Ascending aorta (tissue), 2 donors: ENCODE measurements at regions not wholly inside any gene's neighbourhood (a gene's known extent, or its start where the extent isn't known, plus 50 kb on each side); places are given as distances from the start of the nearest gene placed in this dataset.

Experiments
- DNase-seq, 2 donors: peaks; one replicate each; pipeline ENCODE4 v3.0.0-alpha.2; 2019; ENCODE audit warnings: low spot score in 2 of 2
- H3K27ac ChIP-seq, 2 donors: fragments of 200-600 bp; sonication (generic); one replicate each; pipeline ENCODE4 v1.5.1; 2016 to 2017; ENCODE audit warnings: mild to moderate bottlenecking in 1 of 2
- H3K27me3 ChIP-seq: fragments of 200-600 bp; sonication (generic); one replicate; pipeline ENCODE4 v1.5.1; 2017
- H3K36me3 ChIP-seq, 2 donors: fragments of 200-600 bp; sonication (generic); one replicate each; pipeline ENCODE4 v1.5.1; 2016
- H3K4me1 ChIP-seq, 2 donors: fragments of 200-600 bp; sonication (generic); one replicate each; pipeline ENCODE4 v1.5.1; 2016 to 2017; ENCODE audit warnings: mild to moderate bottlenecking in 1 of 2
- H3K4me3 ChIP-seq, 2 donors: fragments of 200-600 bp; sonication (generic); one replicate each; pipeline ENCODE4 v1.5.1; 2016 to 2017; ENCODE audit warnings: mild to moderate bottlenecking in 1 of 2
- H3K9me3 ChIP-seq, 2 donors: fragments of 200-600 bp; sonication (generic); one replicate each; pipeline ENCODE4 v1.5.1; 2016
- intact Hi-C: fragments of 100-400 bp; cut with DNase I; formaldehyde crosslinking; loops from one replicate; pipeline ENCODE4 v1.15.1; 2023
- TF ChIP-seq, protein P1 (sequence below), 3 experiments: fragments of 200-600 bp in 2 of 3; fragments of 450-650 bp in 1 of 3; sonication (generic) in 2 of 3; IDR thresholded peaks; one replicate each; pipeline ENCODE4 v1.5.1; 2016 to 2019; ENCODE audit warnings: antibody characterized with exemption in 3 of 3, mild to moderate bottlenecking in 1 of 3, moderate library complexity in 1 of 3

DNA sequence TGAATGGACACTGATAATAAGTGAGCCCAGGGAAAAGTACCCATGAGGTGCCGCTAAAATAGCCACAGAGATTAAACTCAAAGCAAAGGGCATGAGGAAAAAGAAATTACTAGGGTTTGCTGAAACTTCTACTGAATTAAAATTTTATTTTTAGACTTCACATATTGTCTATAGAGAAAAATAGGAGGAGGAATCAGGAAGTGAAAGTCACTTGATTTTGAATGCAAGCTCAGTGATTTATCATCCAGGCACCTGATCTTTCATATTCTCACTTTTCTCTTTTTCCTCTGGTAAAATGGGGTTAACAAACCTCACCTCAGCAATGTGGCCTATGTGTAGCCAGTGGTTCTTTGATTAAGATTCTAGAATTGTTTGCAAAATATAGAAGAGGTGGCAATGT is 479.8 kb downstream of the BCL11B start:
- DNase-seq, result no peak
- no peaks in the 10 kb centered on the region for H3K4me1 ChIP-seq
- no peak overlapping the region for H3K4me3 ChIP-seq
- TF ChIP-seq, protein P1, sequence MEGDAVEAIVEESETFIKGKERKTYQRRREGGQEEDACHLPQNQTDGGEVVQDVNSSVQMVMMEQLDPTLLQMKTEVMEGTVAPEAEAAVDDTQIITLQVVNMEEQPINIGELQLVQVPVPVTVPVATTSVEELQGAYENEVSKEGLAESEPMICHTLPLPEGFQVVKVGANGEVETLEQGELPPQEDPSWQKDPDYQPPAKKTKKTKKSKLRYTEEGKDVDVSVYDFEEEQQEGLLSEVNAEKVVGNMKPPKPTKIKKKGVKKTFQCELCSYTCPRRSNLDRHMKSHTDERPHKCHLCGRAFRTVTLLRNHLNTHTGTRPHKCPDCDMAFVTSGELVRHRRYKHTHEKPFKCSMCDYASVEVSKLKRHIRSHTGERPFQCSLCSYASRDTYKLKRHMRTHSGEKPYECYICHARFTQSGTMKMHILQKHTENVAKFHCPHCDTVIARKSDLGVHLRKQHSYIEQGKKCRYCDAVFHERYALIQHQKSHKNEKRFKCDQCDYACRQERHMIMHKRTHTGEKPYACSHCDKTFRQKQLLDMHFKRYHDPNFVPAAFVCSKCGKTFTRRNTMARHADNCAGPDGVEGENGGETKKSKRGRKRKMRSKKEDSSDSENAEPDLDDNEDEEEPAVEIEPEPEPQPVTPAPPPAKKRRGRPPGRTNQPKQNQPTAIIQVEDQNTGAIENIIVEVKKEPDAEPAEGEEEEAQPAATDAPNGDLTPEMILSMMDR (IDR thresholded peaks at IDR 0.05), result no peak
- no peaks in the 10 kb centered on the region for H3K36me3 ChIP-seq
- no peaks in the 10 kb centered on the region for H3K27me3 ChIP-seq
- no peaks in the 10 kb centered on the region for H3K9me3 ChIP-seq
- no peak overlapping the region for H3K27ac ChIP-seq
- intact Hi-C loops, result no loop called here

DNA sequence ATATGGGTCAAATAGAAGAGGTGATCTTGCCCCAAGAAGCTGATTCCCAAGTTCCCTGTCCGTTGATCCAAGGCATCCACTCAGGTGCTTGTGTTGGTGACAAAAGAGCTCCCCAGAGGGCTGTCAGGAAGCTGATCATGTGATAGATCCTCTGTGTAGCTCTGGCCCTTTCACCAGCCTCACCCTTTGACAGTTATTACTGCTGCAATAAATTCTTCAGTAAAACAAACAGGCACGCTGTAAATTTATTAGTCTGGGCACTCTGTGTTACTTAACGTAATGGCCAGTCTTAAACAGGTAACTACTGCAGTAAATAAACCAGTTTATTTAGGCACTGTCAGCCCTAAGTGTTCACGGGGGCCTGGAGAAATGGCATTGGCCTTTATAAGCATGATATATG is 473.9 kb downstream of the BCL11B start:
- no peaks in the 10 kb centered on the region for H3K36me3 ChIP-seq
- TF ChIP-seq, protein P1 (IDR thresholded peaks at IDR 0.05), result no peak
- no peak for DNase-seq
- H3K27ac ChIP-seq, result no peak overlapping the region
- no peak overlapping the region for H3K4me3 ChIP-seq
- intact Hi-C loops, result no loop called here
- no peaks in the 10 kb centered on the region for H3K9me3 ChIP-seq
- H3K27me3 ChIP-seq, result no peaks in the 10 kb centered on the region
- no peaks in the 10 kb centered on the region for H3K4me1 ChIP-seq

DNA sequence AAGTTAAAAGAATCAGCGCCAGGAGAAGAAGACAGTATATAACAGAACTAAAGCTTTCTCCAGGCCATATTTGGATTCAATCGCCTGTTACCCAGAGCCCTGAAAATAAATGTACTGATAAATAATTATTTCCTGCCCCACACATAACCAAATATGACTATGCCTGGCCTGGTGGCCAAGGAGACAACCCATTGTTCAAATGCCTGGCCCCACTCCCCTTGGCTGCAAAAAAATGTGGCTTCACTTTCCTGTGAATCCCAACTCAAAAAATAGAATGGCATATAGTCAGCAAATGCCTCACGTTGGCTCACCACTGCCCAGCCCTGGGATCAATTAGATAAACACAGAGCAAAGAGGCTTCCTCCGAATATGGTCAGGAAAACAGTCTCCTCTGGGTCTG is 472.1 kb downstream of the BCL11B start:
- Histone ChIP-seq H3K36me3 (no peaks in the 10 kb centered on the region), H3K27me3 (no peaks in the 10 kb centered on the region), H3K4me1 (no peaks in the 10 kb centered on the region), H3K9me3 (no peaks in the 10 kb centered on the region), H3K27ac (no peak overlapping the region), H3K4me3 (no peak overlapping the region)
- no peak for DNase-seq
- intact Hi-C loops, result no loop called here
- TF ChIP-seq, protein P1 (IDR thresholded peaks at IDR 0.05), result no peak

DNA sequence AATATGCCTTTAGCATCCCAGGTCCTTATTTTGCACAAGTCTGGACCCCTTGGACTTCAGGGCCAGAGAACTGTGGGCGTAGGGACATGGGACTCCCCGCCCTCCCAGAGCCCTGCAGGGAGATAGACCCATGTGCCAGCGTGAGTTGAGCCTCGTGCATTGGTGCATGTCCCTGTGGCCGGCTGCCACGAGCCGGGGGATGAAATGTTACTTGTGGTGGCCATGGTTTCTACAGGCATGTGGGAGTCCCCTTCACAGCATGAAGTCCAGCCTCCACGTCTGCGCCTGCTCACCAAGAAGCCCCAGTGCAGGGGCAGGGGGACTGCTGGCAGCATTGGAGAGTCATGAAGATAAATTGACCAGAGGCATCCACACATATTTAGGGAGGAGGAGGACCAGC is 470.0 kb downstream of the BCL11B start:
- TF ChIP-seq, protein P1 (IDR thresholded peaks at IDR 0.05), result no peak
- intact Hi-C loops, result no loop called here

DNA sequence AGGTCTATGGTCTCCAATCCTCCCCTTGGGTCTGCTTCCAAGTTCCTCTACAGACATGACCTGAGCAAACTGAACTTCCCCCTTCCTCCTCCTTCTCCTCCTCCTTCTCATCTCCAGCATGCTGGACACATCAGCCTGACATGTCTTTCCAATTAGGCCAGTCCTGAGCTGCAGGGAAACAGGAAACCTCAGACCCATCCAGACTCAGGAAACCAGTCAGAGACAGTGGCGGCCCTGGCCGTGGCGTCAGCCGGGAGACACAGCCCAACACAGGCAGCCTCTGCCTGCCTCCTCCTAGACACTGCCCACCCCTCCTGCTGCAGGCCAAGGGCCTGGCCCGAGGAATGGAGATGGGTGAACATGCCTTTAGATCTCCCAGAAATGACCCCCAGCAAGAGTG is 468.8 kb downstream of the BCL11B start:
- Histone ChIP-seq H3K4me3 (no peak overlapping the region), H3K9me3 (no peaks in the 10 kb centered on the region), H3K27me3 (no peaks in the 10 kb centered on the region), H3K4me1 (no peaks in the 10 kb centered on the region), H3K27ac (no peak overlapping the region), H3K36me3 (no peaks in the 10 kb centered on the region)
- TF ChIP-seq, protein P1 (IDR thresholded peaks at IDR 0.05), result no peak
- DNase-seq, result no peak
- intact Hi-C loops, result no loop called here

More for the DNA sequence above, 470.0 kb downstream of the BCL11B start:
- no peak overlapping the region for H3K27ac ChIP-seq
- H3K27me3 ChIP-seq, result no peaks in the 10 kb centered on the region
- H3K36me3 ChIP-seq, result no peaks in the 10 kb centered on the region
- no peaks in the 10 kb centered on the region for H3K9me3 ChIP-seq
- DNase-seq, result no peak
- H3K4me1 ChIP-seq, result no peaks in the 10 kb centered on the region
- no peak overlapping the region for H3K4me3 ChIP-seq
